ELR (cell line): ENCODE measurements at regions not wholly inside any gene's neighbourhood (a gene's known extent, or its start where the extent isn't known, plus 50 kb on each side); places are given as distances from the start of the nearest gene placed in this dataset.
"Not testable (repeated sequence)": the region's sequence is repeated elsewhere in the genome, so short reads cannot be mapped to it uniquely, and the experiment has no call there.

Experiments
- DNase-seq: peaks from one replicate; pipeline ENCODE4 v3.0.0-alpha.2; 2015; ENCODE audit warnings: low read depth

DNA sequence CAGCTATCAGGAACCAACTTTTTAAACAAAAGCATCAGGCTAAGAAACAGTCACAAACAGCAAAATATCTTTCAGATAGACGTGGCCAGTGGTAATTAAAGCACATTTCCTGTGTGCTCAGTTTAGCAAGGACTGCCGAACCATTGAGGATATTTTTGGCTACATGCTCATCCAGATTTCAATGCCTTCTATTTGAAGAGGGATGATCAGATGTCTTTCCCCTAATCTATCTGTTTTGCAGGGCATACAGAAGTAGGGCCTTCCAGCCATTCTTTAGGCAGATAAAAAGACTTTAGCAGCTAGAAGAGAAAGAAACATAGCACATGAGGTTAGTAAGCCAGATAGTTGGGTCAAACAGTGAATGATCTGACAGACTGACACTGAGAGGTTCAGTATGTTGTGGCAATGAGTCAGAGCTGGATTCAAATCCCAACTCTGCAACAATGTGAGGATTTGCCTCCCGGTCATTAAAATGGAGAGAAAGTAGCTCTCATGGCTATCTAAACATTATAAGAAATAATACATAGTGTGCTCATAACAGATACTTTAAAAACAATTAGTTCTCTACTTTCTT is 100.0 kb upstream of the PRKG2 start:
- DNase-seq, result no peak

GRCh38 chr4:81314196-81314896 is 99.3 kb upstream of the PRKG2 start:
- DNase-seq, result no peak

DNA sequence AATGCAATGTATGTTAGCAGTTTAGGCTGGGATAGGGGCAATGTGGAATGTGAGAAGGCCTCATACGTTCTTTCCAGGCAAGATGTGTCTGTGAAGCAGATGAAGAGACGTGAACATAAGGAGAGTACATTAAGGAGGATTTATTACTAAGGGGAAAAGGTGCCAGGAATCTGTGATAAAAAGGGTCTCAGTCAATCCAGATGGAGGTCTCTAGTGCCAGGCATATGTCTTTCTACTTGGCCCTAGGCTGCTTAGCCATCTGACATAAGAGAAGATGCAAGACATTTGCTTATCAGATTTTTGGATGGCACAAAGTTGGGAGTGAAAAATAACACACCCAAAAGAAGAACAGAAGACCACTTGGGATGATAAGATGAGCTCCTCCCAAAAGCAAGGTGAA is 93.0 kb upstream of the PRKG2 start:
- DNase-seq, result no peak

DNA sequence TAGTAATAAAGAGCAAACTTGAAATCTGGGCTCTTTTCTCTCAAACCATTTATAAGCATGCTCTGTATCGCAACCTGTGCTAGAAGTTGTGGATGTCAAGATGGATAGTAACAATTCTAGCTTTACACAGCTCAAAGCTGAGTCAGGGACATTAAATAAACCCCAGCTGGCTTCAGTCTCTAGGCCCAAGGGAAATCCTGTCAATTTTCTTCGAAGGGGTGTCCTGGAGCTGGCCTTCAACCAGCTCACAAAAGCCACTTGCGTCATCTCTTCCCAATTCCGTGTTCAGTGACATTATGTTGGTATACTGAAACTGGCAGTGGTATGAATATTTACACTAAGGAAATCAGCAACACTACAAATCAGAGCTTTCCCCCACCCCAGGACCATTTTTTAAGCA is 89.8 kb upstream of the PRKG2 start:
- DNase-seq, result no peak

DNA sequence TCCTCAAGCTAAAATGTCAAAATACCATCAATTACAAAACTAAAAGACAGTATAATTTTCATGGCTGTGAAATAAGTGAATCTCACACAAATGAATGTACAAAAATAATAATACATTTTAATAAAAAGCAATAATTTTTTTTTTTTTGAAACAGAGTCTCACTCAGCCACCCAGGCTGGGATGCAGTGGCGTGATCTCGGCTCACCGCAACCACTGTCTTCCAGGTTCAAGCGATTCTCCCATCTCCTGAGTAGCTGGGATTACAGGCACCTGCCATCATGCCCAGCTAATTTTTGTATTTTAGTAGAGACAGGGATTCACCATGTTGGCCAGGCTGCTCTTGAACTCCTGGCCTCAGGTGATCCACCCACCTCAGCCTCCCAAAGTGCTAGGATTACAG is 85.3 kb upstream of the PRKG2 start:
- DNase-seq, result not testable (repeated sequence)

DNA sequence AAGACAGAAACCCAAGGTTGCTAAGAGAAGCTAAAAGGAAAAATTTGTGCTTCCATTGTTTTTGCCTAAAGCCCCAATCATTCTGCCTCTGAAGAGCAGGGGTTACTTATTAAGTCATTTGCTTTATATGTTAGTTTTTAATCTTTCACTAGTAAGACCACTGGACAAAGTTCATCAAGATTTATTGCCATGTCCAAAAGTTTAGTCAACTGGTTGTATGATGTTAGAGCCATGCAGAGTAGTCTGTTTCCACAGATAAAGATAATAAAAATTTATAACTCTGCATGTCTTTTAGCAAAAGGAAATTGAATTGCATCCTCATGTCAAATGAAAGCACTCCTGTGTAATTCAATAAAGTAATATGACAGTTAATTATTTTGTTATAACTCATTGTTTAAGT is 75.8 kb upstream of the PRKG2 start:
- DNase-seq, result no peak

DNA sequence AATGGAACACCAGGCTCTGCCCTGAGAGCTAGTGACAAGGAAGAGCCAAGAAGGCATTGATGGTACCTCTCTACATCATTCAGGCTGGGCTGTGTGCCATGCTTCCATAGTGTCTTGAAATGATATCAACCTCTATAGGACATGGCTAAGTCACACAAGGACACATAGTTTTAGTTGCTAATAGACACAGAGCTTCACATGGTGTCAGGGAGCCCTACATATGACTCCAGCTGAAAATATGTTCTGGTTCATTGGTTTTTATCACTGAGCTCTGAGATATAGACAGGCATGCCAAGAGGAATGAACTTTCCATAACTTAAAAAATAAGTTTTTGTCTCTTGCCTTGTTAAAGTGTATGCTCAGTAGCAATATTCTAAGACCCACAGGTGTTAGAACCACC is 72.1 kb upstream of the PRKG2 start:
- DNase-seq, result no peak

- no peak for DNase-seq
These were observed 67.1 kb upstream of the PRKG2 start for GRCh38 chr4:81282131-81282530.

GRCh38 chr4:81274460-81274859 is 59.4 kb upstream of the PRKG2 start:
- no peak for DNase-seq

- no peak for DNase-seq
These were observed 57.6 kb upstream of the PRKG2 start for GRCh38 chr4:81272671-81273070.
